Endothelial cell of umbilical vein (primary cell): ENCODE measurements at regions not wholly inside any gene's neighbourhood (a gene's known extent, or its start where the extent isn't known, plus 50 kb on each side); places are given as distances from the start of the nearest gene placed in this dataset.

Source experiments
- BruUV-seq: library from RNA; stranded (reverse); fragments of 400-500 nt; replicated peaks from 2 replicates; lab custom pipeline; 2021; lab: Mats Ljungman, UMichigan
- CTCF ChIA-PET: fragments of 300-600, 350-600 bp; sonication (Branson Sonifier 250); formaldehyde crosslinking; loops from one replicate; lab custom pipeline; 2021; ENCODE audit warnings: antibody characterized with exemption, inconsistent platforms; lab: Charles Lee
- POLR2A ChIA-PET: fragments of 300-600, 350-600 bp; sonication (Branson Sonifier 250); formaldehyde crosslinking; loops from one replicate; lab custom pipeline; 2021; ENCODE audit warnings: antibody characterized with exemption, inconsistent platforms; lab: Charles Lee
- DNase-seq: peaks from one replicate; pipeline ENCODE4 v3.0.0-alpha.2; 2011; ENCODE audit warnings: low read depth, low spot score
- FAIRE-seq: peaks from 2 replicates; lab custom pipeline; 2011; peaks lifted over from hg19 to GRCh38; lab: Jason Lieb, UNC
- H2AFZ ChIP-seq: 2 replicates; pipeline ENCODE4 v1.6.0; 2012; ENCODE audit warnings: low read depth, low read length, control low read depth, inconsistent platforms
- H3K27ac ChIP-seq: 2 replicates; pipeline ENCODE4 v1.5.1; 2011; ENCODE audit warnings: low read depth, mild to moderate bottlenecking, control low read depth, low read length, moderate library complexity; ENCODE audit not compliant: insufficient read depth
- H3K27me3 ChIP-seq, 2 experiments: 2 replicates each; pipeline versions ENCODE4 v1.6.0 to v1.6.1; 2011; ENCODE audit warnings: low read length in 2 of 2, mixed read lengths in 1 of 2; ENCODE audit not compliant: control insufficient read depth in 2 of 2, insufficient read depth in 2 of 2
- H3K36me3 ChIP-seq, 2 experiments: 2 replicates in 1 of 2; 3 replicates in 1 of 2; pipeline ENCODE4 v1.5.1; 2011; ENCODE audit warnings: low read length in 2 of 2, mild to moderate bottlenecking in 1 of 2, moderate library complexity in 1 of 2; ENCODE audit not compliant: control insufficient read depth in 2 of 2, insufficient read depth in 2 of 2; ENCODE audit errors: extremely low read depth in 1 of 2
- H3K4me1 ChIP-seq: 3 replicates; pipeline ENCODE4 v1.5.1; 2011; ENCODE audit warnings: mild to moderate bottlenecking, low read length; ENCODE audit not compliant: control insufficient read depth, insufficient read depth; ENCODE audit errors: extremely low read depth
- H3K4me2 ChIP-seq: 2 replicates; pipeline ENCODE4 v1.6.1; 2011; ENCODE audit warnings: low read length, control low read depth, mixed read lengths; ENCODE audit not compliant: insufficient read depth
- H3K4me3 ChIP-seq, 3 experiments: fragments of 200-600 bp in 1 of 3; sonication (generic), shearing (Covaris generic) in 1 of 3; replicated peaks in 1 of 3; 2 replicates each; pipeline ENCODE4 v1.5.1; 2011 to 2016; ENCODE audit warnings: control low read depth in 3 of 3, low read length in 3 of 3, mild to moderate bottlenecking in 2 of 3, inconsistent platforms in 1 of 3, low read depth in 1 of 3, moderate library complexity in 1 of 3; ENCODE audit not compliant: insufficient read depth in 1 of 3
- H3K79me2 ChIP-seq: 2 replicates; pipeline ENCODE4 v1.6.0; 2012; ENCODE audit warnings: low read length, inconsistent platforms; ENCODE audit not compliant: control insufficient read depth, insufficient read depth
- H3K9ac ChIP-seq: replicated peaks from 2 replicates; pipeline ENCODE3; 2011; ENCODE audit warnings: low read length, control low read depth; ENCODE audit not compliant: insufficient read depth; ENCODE audit errors: extremely low read depth
- H3K9me1 ChIP-seq: replicated peaks from 3 replicates; pipeline ENCODE4 v1.6.0; 2011; ENCODE audit warnings: mild to moderate bottlenecking, low read length; ENCODE audit not compliant: control insufficient read depth, insufficient read depth; ENCODE audit errors: extremely low read depth
- H3K9me3 ChIP-seq: replicated peaks from 2 replicates; pipeline ENCODE4 v1.5.1; 2012; ENCODE audit warnings: low read length, inconsistent platforms; ENCODE audit not compliant: control insufficient read depth, insufficient read depth
- H4K20me1 ChIP-seq: replicated peaks from 2 replicates; pipeline ENCODE3; 2011; ENCODE audit warnings: mild to moderate bottlenecking, low read length; ENCODE audit not compliant: control insufficient read depth, insufficient read depth; ENCODE audit errors: extremely low read depth
- CTCF ChIP-seq, 2 donors: IDR thresholded peaks; 1 replicate in 1 of 2; 2 replicates in 1 of 2; pipeline ENCODE4 v1.5.1; 2011; ENCODE audit warnings: low read length in 2 of 2, mild to moderate bottlenecking in 2 of 2, moderate library complexity in 2 of 2, control low read depth in 1 of 2, inconsistent platforms in 1 of 2, low read depth in 1 of 2; ENCODE audit not compliant: insufficient read depth in 1 of 2; ENCODE audit errors: extremely low read depth in 1 of 2
- EZH2 ChIP-seq: IDR thresholded peaks from 2 replicates; pipeline ENCODE4 v1.6.1; 2012; ENCODE audit warnings: borderline replicate concordance, low read depth, mild to moderate bottlenecking, moderate library complexity, low read length, inconsistent platforms; ENCODE audit not compliant: severe bottlenecking
- FOS ChIP-seq: IDR thresholded peaks from 2 replicates; pipeline ENCODE4 v1.6.1; 2011; ENCODE audit warnings: mild to moderate bottlenecking, low read length, moderate library complexity, borderline replicate concordance; ENCODE audit not compliant: insufficient read depth
- GATA2 ChIP-seq: IDR thresholded peaks from 2 replicates; pipeline ENCODE4 v1.7.0; 2011; ENCODE audit warnings: low read depth, mild to moderate bottlenecking, moderate library complexity, mixed read lengths, low read length; ENCODE audit not compliant: insufficient read length, insufficient read depth
- JUN ChIP-seq: IDR thresholded peaks from 2 replicates; pipeline ENCODE4 v1.6.1; 2011; ENCODE audit warnings: borderline replicate concordance, low read depth; ENCODE audit not compliant: insufficient read length, insufficient read depth
- MAX ChIP-seq: IDR thresholded peaks from 2 replicates; pipeline ENCODE4 v1.6.1; 2011; ENCODE audit not compliant: insufficient read depth, insufficient read length
- MYC ChIP-seq: IDR thresholded peaks from one replicate; pipeline ENCODE4 v1.6.1; 2011; ENCODE audit warnings: mild to moderate bottlenecking, low read depth, low read length
- POLR2A ChIP-seq: IDR thresholded peaks from 2 replicates; pipeline ENCODE4 v1.6.1; 2012; ENCODE audit warnings: low read depth, mild to moderate bottlenecking, control low read depth, low read length
- POLR2AphosphoS5 ChIP-seq: IDR thresholded peaks from 2 replicates; pipeline ENCODE4 v1.6.1; 2012; ENCODE audit warnings: low read depth, mild to moderate bottlenecking, control low read depth, low read length, moderate library complexity; ENCODE audit not compliant: insufficient read depth
- dilution Hi-C: fragments of 300-500 bp; cut with MboI; formaldehyde crosslinking; loops from one replicate; pipeline ENCODE4 v1.15.0; 2019; ENCODE audit warnings: low sequenced_read_pairs; ENCODE audit not compliant: extremely low pct_ligation_motif_present
- intact Hi-C: fragments of 100-400 bp; cut with micrococcal nuclease; formaldehyde crosslinking; loops from one replicate; pipeline ENCODE4 v1.10.0; 2022

GRCh38 chr18:77619525-77619924 is 369.9 kb downstream of the GALR1 start:
- Histone ChIP-seq H3K79me2 (no peaks in the 10 kb centered on the region), H3K27ac (no peak overlapping the region), H3K9ac (no peak overlapping the region), H2AFZ (no peak overlapping the region), H3K4me2 (no peak overlapping the region), H3K4me1 (no peaks in the 10 kb centered on the region), H3K9me1 (no peaks in the 10 kb centered on the region), H3K9me3 (peaks cover 3% of the 10 kb centered on the region), H3K36me3 (no peaks in the 10 kb centered on the region), H3K4me3 (no peak overlapping the region), H3K27me3 (no peaks in the 10 kb centered on the region), H4K20me1 (no peaks in the 10 kb centered on the region)
- no peak for DNase-seq
- POLR2A ChIA-PET: no interaction called here
- CTCF ChIA-PET: no interaction called here
- BruUV-seq: no TSS peak
- intact Hi-C loops (no loop called here), dilution Hi-C loops (no loop called here)
- TF ChIP-seq JUN (no peak), CTCF (IDR thresholded peaks at IDR 0.05; ENCODE audit: extremely low read depth in 1 of 2, insufficient read depth in 1 of 2, low read depth in 1 of 2, low read length in 2 of 2) (no peak), POLR2AphosphoS5 (no peak), FOS (no peak), MYC (no peak), MAX (no peak), EZH2 (no peak), GATA2 (no peak), POLR2A (no peak)
- no peak for FAIRE-seq
